ENCODE measurements at regions not wholly inside any gene's neighbourhood (a gene's known extent, or its start where the extent isn't known, plus 50 kb on each side); places are given as distances from the start of the nearest gene placed in this dataset.
A peak's percentile ranks its signal among the peaks of the same experiment; 100 is the strongest.

DNA sequence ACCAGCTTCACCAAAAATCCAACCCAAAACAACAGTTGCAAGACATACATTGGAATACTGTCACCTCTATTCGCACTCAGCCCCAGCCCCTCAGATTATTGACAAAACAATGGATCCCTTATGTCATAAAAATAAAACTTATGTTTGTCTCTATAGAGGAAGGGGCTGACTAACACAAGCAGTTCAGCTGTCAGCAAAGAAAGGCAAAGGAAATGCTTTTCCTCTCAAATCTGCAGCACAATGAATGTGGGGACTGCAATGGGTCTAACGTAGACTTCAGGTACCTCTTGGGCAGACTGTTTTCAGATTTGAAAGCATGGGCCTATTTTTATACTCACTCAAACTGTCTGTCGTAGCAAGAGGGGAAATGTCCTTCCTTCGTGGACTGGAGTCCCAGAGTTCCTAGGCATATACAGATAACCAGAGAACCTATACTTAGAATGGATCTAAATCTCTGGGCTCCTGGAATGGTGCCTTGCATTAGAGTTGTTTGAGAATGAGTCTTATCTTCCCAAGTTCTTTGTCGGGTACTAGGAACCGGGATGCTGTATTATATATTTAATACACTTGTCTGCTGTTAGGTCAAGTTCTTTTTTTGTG, 307.7 kb upstream of the DDX53 start:
- no peak for DNase-seq (ENCODE audit: low read depth, low spot score)
- in situ Hi-C loops (cut with HindIII; ENCODE audit: low pct_unique_long_range_greater_than_20kb, low sequenced_read_pairs): no loop called here

DNA sequence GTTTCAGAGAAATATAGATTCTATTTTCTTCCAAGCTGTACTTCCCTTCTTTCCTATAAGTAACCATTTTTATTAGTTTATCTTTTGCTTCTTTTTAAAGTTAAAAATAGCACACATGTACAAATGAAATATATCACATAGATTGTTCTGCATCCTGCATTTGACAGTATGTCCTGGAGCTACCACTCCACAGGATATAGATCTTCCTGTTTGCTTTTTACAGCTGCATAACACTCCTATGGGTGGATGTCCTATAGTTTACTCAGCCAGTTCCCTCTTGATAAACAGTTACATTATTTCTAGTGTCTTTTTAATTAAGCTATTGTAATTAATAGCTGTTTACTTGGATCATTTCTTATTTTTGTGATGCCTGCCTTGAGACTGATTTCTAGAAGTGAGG, 301.6 kb upstream of the DDX53 start:
- in situ Hi-C loops (cut with HindIII; ENCODE audit: low pct_unique_long_range_greater_than_20kb, low sequenced_read_pairs): no loop called here
- DNase-seq (ENCODE audit: low read depth, low spot score): no peak

DNA sequence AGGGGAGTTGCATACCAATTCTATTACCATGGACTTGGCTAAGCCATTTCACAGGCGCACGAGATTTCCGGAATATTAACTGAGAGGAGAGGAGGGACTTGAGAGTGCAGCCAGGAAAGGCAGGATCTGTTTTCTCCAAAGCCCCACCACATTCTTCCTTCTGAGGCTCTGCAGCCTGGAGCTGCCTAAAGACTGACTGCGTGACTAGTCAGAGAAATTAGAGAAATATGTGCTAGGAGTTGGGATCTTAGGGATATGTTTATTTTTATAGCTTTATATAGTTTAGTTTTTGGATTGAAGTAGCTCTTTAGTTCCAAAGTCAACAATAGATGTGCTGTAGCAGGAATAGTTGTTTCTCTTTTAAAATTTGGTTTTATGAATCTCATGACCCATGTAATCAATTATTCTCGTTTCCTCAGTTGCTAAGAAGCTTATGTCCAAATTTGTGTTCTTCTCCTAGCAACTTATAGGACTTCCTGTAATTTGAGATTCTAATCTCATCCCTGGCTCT, 300.1 kb upstream of the DDX53 start:
- DNase-seq (ENCODE audit: low read depth, low spot score): no peak
- in situ Hi-C loops (cut with HindIII; ENCODE audit: low pct_unique_long_range_greater_than_20kb, low sequenced_read_pairs): no loop called here

DNA sequence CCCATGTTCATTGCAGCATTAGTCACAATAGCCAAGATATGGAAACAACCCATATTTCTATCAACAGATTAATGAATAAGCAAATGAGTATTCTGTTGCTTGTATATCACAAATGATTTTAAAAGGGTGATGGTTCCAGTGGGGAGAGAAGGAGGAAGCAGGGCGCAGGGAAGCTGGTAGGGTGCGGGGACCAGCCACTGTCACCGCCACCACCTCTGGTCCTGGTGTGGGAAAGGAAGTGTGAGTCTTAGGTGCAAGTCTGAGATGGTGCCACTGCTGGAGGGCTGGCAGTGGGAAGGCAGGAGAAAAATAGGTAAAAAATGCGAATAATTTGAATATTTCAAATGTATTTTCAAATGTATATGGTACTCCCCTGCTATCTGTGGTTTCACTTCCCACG, 286.8 kb upstream of the DDX53 start:
- in situ Hi-C loops (cut with HindIII; ENCODE audit: low pct_unique_long_range_greater_than_20kb, low sequenced_read_pairs): no loop called here
- DNase-seq (ENCODE audit: low read depth, low spot score): no peak

DNA sequence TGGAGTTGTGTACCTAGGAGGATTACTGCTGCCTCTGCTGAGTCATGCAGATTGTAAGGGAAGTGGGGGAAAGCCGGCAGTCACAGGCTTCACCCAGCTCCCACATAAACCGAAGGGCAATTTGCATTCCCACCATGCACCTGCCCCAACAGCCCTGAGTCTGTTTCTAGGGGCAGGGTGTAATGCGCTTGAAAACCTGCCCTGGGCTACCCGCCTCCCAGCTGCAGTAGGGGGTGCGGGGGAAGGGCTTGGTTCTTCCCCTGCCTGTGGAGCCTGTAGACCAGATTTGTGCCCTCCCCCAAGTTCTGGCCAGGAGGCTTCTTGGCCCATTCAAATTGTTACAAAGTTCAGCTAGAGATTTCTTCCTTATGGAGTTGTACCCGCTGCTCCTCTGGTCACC, 269.2 kb upstream of the DDX53 start:
- no peak for DNase-seq (ENCODE audit: low read depth, low spot score)
- in situ Hi-C loops (cut with HindIII; ENCODE audit: low pct_unique_long_range_greater_than_20kb, low sequenced_read_pairs): no loop called here

DNA sequence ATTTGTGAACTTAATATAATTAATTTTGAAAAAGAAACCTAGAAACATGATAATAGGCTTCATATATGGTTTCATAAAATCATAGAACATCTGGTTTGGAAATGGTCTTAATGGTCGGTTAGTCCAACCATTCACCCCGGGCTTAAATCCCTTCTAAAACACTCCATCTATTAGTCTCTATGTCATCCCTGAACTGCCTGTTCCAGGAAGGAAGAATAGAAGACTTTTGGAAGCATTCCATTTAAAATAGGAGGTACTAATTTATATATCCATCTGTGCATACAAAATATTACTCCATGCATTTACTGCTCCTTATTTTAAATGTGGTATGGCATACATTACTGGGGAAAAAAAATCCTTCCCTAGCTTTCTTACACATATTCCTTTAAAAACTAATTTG, 262.2 kb upstream of the DDX53 start:
- in situ Hi-C loops (cut with HindIII; ENCODE audit: low pct_unique_long_range_greater_than_20kb, low sequenced_read_pairs): no loop called here
- DNase-seq (ENCODE audit: low read depth, low spot score): no peak

DNA sequence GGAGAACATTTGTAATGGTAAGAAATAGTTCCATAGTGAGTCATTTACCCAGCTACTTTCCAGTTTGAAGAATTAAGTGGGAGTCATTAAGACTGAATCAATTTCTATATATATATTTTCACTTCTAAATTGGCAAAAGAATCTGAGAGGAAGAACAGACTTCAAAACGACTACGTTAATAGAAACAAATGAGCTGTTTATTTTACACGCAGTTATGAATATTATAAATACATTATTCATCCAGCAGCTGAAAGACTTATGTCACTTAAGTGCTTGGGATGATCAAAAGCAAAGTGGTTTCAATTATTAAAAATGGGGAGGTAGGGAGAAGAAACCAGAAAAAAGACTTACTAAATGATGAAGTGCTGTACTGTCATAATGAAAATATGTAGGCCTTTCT, 260.5 kb upstream of the DDX53 start:
- in situ Hi-C loops (cut with HindIII; ENCODE audit: low pct_unique_long_range_greater_than_20kb, low sequenced_read_pairs): no loop called here
- no peak for DNase-seq (ENCODE audit: low read depth, low spot score)

DNA sequence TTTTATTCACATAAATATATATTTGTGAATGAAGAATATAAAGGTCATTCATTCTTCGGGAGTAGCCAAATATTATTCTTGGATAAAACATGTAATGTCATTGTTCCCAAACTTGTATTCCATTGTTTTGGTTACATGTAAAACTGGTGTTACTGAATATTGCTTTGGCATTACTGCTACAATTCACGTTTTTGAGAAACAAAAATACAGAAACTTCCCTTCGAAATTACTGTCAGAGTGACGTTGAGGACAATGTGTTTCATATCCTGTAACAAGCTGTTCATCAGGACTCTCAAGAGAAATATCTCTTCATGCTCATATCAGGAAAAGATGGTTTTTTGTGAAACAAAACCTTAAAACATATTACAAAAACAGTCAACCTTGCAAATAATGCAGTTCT, 258.9 kb upstream of the DDX53 start:
- no peak for DNase-seq (ENCODE audit: low read depth, low spot score)
- in situ Hi-C loops (cut with HindIII; ENCODE audit: low pct_unique_long_range_greater_than_20kb, low sequenced_read_pairs): no loop called here

DNA sequence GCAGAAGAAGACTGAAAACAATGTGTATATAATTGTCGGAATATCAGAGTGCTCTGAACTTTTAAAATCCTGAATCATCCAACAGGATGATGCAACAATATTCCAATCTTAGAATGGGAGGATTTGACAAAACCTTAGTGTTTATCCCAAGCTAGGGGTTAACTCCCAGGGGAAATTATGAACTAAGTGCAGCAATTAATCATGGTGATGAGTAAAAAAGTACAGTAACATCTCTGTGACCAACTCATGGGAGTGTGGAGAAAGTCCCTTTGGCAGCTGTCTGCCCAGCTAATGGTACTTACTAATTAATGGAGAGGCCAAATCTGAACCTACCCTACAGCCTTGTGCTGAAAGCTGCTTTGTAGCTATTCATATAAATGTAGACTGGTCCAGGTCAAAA, 257.6 kb upstream of the DDX53 start:
- in situ Hi-C loops (cut with HindIII; ENCODE audit: low pct_unique_long_range_greater_than_20kb, low sequenced_read_pairs): no loop called here

DNA sequence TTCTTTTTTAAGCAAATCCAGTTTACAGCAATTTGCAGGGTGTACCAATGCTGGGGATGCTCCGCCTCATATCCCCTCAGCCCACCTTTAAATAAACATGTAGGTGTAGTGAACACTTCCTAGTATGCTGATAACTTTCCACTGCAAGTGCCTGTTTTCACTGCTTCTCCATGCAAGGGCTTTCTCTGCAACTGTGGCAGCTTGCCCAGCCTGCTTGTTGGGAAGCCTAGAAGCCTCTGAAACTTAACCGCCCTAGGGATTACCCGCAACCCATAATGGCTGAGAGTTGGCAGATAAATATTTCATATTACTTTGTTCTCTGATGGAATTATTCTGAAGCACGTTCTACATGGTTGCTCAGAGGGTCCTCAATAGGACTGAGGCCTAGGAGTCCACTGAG, 253.7 kb upstream of the DDX53 start:
- DNase-seq (ENCODE audit: low read depth, low spot score): no peak
- in situ Hi-C loops (cut with HindIII; ENCODE audit: low pct_unique_long_range_greater_than_20kb, low sequenced_read_pairs): no loop called here

More for the DNA sequence above, 257.6 kb upstream of the DDX53 start:
- peak; percentile 32 for DNase-seq (ENCODE audit: low read depth, low spot score)

DNA sequence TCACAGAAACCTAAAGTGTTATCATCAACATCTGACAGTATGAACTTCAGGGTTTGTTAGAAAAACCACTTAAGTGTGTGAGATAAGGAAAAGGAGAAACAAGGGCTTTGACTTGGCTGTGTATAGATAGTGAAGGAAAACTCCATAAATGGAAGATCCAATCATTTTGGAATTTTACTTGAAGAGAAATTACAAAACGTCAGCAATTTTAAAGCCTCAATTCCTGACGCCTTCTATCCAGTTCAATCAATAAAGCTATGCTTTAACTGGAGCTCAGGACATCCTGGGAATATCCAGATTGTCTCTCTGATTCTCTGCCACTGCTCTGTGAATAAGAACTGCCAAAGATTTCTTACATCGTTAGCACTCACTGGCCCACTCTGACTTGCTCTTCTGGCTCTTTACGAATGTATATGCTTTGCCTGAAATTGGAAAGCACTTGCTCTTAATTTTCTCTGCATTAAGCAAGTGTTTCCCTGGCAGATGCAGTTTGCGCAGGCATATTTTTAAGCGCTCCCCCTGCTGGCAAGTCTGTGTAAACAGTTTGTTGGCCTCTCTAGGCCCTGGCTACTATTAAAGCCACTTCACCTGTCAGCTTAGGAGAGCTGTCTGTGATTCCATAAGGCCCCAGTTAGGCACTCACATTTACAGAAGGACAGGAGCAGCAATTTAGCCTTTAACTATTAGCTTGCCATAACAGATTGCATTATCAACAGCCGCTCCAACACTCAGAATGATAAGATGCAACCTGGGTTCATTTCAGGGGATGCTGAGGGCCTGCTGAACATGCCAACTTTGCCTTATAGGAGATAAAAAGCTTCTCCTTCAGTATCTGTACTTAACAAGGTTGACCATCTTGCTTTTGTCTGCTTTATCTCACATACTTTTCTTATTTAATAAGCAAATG, 251.4 kb upstream of the DDX53 start:
- peak; percentile 55 for DNase-seq (ENCODE audit: low read depth, low spot score)
- in situ Hi-C loops (cut with HindIII; ENCODE audit: low pct_unique_long_range_greater_than_20kb, low sequenced_read_pairs): no loop called here

DNA sequence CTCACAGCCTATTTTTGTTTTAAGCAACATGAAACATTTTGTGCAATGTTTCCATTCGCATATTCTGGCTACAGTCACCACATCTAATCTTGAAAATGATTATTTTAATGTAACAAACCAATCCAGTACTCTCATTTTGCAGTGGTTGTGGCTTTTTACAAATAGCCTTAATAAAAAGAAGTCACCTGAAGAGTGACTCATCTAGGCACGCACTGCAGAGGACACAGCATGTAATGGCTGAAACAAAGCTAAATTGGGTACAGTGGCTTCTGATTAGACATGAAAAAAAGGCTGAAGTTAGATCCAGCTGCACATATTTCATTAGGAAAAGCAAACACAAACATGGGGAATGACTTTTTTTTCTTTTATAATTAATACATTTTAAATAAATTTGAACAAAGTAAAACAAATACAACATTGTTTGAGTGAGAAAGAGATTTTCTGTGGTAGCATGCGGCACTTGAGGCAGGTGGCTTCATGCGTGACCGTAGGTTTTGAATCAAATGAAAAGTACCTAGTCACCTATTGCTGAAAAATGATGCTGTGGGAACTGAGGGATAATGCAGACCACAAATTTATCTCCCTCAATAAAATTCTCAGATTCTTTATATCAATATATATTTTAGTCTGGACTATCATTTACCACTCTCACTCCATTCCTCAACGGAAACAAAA, 240.8 kb upstream of the DDX53 start:
- in situ Hi-C loops (cut with HindIII; ENCODE audit: low pct_unique_long_range_greater_than_20kb, low sequenced_read_pairs): no loop called here
- no peak for DNase-seq (ENCODE audit: low read depth, low spot score)

DNA sequence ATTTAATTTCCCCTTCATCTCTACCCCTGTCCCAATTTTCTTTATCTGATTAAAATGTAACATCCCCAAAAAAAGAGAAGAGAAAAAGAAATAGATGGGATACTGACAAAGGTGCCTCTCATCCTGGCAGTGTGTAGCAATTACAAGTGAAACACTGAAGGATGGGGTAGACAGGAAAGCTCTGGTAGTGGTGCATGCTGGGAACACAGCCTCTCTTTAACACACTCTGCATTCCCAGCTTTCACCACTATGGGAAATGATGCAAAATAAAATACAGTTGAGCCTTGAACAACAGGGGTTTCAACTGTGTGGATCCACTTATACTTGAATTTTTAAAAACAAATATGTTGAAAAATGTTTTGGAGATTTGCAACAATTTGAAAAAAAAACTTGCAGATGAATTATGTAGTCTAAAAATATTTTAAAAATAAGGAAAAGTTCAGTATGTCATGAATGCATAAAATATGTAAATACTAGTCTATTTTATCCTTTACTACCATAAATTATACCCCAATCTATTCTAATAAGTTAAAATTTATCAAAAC, 239.2 kb upstream of the DDX53 start:
- DNase-seq (ENCODE audit: low read depth, low spot score): peak; percentile 22
- in situ Hi-C loops (cut with HindIII; ENCODE audit: low pct_unique_long_range_greater_than_20kb, low sequenced_read_pairs): no loop called here

DNA sequence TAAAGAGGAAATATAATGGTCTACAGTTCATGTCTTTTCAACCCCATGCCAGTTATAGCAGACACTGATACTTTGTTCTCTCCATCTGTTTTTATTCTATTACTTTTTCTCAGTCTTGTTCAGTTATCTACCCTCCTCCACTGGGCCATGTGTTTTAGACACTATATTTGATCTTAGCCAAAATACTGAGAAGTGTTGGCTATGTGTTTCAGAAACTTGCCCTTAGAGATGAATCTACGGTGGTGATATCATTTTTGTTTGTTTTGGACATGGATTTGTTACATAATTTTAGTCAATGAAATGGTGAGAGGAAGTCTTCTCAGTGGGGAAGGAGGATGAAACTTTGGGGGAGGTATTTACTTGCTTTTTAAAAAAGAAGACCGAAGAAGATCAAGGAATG, 211.5 kb upstream of the DDX53 start:
- in situ Hi-C loops (cut with HindIII; ENCODE audit: low pct_unique_long_range_greater_than_20kb, low sequenced_read_pairs): no loop called here
- no peak for DNase-seq (ENCODE audit: low read depth, low spot score)

DNA sequence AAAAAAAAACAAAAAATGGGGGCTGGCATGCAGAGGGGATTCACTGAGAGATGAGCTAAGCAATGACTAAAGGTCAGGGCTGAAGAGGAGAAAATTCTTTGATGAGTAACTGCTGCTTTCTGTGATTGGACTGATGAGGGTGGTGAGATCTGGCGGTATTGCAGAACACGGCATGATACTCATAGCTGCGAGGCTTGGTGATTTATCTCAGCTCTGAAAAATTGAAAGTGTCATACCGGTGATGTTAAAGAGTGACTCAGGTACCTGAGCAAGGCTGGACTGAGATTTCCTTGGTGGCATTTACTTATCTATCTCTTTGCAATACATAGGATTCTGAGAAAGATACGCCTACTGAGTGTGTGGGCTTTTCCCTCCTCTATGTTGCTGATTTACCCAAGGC, 204.1 kb upstream of the DDX53 start:
- in situ Hi-C loops (cut with HindIII; ENCODE audit: low pct_unique_long_range_greater_than_20kb, low sequenced_read_pairs): no loop called here
- no peak for DNase-seq (ENCODE audit: low read depth, low spot score)

DNA sequence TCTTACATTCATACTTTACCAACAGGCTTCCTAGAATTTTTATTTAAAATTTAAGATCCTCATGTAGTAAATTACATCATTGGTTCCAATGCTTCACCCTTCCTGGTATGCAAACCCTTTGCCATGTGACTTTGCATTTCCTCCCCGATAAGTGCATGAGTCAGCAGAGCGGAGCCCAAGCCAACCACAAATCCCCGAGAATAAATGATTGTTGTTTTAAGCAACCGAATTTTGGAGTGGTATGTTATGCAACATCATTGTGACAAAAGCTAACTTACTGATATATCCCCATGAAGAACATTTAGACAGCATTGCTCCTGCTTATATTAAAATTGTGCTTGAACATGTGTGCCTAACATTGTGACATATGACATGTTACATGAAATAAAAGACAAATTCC, 199.4 kb upstream of the DDX53 start:
- DNase-seq (ENCODE audit: low read depth, low spot score): peak; percentile 11
- in situ Hi-C loops (cut with HindIII; ENCODE audit: low pct_unique_long_range_greater_than_20kb, low sequenced_read_pairs): no loop called here

DNA sequence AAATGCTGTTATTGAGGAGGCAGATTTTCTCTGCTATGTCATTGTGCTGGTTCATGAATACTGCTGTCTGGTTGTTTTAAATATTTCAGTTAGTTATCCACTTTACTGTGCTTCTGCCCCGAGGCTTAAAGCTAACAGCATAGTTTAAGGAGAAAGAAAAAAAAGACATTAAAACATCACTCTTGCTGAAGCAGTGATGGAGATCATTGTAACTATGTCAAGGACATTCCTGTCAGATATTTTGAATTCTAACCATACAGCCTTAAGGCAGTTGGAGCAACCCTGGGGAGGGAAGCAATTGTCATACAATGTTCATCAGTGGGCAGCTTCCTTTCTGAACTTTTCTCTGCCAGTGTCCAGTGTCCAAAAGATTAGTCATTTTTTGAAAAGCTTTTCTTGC, 199.0 kb upstream of the DDX53 start:
- in situ Hi-C loops (cut with HindIII; ENCODE audit: low pct_unique_long_range_greater_than_20kb, low sequenced_read_pairs): no loop called here
- no peak for DNase-seq (ENCODE audit: low read depth, low spot score)

DNA sequence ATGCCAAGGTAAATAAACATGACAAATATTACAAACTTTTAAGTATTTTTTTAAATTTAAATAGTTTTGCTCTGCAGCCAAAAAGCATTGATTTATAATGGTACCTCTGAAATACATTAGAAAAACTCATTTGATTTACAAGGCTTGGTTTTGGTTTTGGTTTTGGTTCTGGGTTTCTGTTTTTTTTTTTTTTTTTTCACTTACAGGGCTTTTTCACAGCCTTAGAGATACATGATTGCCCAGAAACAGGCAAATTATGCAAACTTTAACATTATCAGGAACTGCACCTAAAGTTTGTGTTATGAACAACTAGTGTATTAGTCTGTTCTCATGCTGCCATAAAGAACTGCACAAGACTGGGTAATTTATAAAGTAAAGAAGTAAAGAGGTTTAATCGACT, 196.4 kb upstream of the DDX53 start:
- in situ Hi-C loops (cut with HindIII; ENCODE audit: low pct_unique_long_range_greater_than_20kb, low sequenced_read_pairs): no loop called here
- no peak for DNase-seq (ENCODE audit: low read depth, low spot score)
